T-helper 9 cell (primary cell): ENCODE measurements at regions not wholly inside any gene's neighbourhood (a gene's known extent, or its start where the extent isn't known, plus 50 kb on each side); places are given as distances from the start of the nearest gene placed in this dataset.
"Not testable (repeated sequence)": the region's sequence is repeated elsewhere in the genome, so short reads cannot be mapped to it uniquely, and the experiment has no call there.

Experiments used
- DNase-seq: peaks from one replicate; pipeline ENCODE4 v3.0.0-alpha.2; 2020

DNA sequence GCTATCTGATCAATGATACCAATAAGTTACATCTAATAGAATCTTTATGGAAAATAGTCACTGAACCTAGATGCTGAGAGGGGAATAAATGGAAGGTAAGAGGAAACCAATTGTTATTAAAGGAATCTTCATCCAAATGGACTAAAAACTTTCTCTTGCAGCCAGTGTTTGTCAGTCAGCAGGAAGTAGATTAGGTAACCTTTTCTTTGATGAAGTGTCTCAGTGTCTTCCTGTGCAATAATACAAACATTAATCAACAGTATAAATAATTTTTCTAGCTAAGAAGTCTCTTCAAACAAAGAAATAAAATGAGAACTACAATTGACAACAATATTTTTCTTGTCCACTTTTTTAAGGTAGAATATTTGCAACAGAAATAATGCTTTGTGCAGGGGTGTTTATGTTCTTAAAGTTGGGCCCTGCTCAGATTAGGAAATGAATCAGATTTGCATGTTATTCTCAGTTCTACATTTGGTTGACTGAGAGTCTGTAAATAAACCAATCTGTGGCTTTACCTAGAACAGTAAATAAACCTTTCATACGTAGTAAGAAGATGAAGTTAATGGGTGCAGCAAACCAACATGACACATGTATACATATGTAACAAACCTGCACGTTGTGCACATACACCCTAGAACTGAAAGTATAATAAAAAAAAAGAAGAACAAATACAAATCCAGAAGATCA is 391.4 kb downstream of the MRPL39 start:
- no peak for DNase-seq

DNA sequence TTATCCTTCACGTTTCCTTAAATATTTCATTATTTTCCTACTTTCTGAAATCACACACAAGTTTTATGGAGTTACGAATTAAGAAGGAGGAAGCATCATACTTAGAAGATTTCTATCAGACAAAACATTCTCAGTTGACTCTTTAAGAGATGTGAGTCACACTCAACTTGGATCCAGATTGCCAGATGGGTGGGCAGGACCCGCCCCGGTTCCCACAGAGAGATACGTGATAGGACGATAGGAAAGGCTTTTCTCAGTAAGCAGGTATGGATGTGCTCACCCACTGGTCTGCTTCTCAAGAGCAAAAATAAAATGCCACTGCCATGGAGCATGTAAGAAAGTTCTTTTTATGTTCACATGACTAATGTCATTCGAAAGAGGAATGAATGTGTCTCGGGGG is 392.6 kb downstream of the MRPL39 start:
- DNase-seq, result no peak

DNA sequence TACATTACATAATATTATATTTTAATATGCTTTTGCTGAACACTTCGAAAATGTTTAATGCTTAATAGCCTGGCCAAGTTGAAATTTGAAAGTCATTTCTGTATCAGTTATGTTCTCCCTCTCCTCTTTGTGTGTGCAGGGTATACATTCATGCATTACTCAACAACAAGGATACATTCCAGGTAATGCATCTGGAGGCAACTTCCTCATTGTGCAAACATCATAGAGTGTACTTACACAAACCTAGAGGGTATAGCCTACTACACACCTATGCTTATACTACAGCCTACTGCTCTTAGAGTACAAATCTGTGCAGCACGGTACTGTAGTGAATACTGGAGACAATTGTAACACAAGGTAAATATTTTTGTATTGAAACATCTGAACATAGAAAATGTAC is 407.3 kb downstream of the MRPL39 start:
- DNase-seq, result no peak

DNA sequence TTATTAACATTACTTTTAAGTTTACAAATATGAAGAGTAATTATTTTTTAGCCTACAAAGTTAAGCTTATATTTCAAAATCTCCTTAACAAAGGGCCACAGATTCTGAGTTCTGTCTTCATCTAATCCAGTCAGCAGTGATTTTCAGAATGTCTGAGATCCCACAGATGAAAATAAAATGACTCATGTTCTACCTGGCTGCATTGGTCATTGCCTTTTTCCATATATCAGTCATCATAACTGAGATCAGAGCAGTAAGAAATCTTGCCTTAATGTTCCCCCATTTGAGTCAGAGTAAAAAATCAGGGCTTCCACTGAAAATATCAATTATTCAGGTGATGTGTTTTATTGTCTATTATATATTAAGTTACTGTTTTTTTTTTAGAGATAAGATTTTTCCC is 416.1 kb downstream of the MRPL39 start:
- no peak for DNase-seq

DNA sequence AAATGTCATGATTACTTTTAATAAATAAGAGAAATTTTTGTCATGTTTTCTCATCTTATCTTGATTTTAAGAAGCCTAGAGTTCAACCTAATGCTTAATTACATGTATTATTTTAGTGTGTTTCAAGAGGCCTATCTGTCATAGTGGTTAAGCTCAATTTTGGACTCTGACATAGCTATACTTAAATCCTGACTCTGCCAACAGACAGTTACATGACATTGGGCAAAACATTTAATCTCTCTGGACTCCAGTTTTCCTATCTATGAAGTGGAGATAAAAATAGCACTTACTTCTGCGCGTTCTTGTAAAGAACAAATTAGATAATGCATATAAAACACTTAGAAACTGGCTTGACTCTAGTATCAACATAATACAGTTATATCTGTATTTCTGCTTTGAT is 417.8 kb downstream of the MRPL39 start:
- no peak for DNase-seq

DNA sequence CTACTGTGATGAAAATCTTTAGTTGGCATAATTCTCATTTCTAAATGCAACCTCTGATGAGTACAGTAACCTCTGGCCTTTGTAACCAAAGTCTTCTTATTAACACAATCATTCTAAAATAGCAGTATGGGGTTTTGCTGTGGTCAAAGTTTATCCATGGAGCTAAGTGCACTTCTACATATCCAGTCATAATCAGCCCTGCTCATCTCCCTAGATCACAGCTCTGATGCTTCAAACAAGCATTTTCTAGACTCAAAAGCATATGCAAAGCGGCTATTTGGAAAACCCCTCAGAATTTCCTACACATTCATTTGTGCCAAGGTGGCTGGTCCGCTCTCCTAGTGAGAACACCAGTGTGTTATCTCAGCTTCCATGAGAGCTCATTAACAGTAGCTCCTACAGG is 418.6 kb downstream of the MRPL39 start:
- no peak for DNase-seq

DNA sequence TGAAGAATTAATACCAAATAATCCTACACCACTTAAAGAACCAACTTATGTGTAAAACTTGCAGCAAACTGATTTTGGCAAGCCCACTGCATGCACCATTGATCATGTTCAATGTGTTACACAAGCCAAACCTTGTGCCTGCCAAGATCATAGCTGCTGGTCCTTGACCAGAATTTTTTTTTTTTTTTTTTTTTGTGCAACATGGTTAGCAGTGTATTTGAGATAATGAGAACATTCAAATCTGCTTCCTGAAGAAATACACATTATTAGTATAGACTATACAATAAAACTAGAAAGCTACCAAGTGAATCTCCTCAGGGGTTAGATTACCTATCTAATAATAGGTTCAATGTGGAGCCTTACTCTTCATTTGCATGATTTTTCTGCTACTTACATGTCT is 421.0 kb downstream of the MRPL39 start:
- DNase-seq, result no peak

DNA sequence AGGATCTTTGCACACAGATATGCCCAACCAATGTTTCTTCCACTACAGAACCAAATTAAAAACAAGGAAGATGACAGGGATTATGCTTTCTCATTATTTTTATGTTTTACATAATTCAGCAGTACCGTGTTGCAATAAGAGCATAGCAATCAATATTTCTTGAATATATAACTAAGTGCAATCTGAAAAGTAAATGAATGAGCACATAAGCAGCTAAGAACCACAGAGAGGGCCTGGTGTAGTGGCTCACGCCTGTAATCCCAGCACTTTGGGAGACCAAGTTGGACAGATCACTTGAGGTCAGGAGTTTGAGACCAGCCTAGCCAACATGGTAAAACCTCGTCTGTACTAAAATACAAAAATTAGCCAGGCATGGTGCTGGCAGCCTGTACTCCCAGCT is 423.7 kb downstream of the MRPL39 start:
- DNase-seq, result no peak

DNA sequence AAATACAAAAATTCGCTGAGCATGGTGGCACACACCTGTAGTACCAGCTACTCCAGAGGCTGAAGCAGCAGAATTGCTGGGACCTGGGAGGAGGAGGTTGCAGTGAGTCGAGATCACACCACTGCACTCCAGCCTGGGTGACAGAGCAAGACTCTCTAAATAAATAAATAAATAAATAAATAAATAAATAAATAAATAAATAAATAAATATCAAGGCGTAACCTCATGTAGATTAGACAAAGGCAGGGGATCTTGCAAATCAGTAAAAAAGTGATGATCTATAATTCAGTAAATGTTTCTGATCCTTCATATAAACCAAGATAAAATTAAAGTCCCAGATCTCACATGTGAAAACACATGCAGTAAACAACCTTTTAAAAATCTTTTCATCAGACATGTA is 425.6 kb downstream of the MRPL39 start:
- DNase-seq, result not testable (repeated sequence)

DNA sequence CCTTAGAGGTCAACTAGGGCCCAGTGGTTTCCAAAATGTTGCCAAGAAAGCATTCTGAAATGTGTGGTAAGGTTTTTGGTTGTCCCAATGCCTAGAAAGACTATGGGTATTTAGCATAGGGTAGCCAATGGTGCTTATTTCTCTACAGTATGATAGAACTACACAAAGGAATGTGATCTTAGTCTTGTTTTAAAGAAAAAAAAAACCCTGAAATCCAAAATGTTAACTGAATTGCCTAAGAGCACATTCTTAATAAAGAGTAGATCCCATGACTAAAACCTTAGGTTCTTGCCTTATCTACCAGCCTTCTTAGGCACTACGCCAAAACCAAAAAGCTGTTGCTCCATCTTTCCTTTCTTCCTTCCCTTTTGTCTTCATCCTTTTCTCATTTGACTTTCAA is 428.2 kb downstream of the MRPL39 start:
- no peak for DNase-seq

DNA sequence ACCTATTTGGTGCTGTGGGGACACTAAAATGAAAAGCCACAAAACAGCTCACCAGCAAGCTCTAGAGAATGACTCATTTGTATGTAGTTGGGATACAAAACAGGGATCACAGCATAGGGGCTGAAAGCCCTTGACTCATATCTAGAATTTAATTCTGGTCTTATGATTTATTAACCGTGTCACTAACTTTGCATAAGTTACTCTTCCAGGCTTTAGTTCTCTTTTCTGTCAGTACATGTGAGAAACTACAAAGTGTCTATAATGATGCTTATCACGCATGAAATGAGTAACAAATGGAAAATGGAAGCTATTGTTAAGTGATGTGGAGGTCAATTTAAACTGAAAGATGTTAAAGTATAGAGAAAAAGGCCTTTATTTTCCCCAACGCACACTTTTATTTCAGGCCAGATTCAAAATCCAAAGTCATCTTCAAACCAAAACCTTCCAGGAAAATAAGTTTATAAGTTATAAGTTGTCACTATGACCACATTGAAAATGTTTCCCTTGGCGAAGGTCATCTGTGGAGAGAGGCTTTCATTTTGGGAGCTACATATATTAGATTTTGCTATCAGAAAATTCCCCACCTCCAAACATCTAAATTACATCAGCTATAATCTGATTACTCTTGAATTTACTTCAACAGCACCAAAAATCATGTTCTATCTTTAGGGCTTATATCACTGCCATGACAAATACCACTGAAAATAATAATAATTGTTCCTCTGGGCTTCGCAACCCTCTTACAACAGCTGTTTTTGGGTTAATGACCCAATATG is 430.5 kb downstream of the MRPL39 start:
- DNase-seq, result no peak

DNA sequence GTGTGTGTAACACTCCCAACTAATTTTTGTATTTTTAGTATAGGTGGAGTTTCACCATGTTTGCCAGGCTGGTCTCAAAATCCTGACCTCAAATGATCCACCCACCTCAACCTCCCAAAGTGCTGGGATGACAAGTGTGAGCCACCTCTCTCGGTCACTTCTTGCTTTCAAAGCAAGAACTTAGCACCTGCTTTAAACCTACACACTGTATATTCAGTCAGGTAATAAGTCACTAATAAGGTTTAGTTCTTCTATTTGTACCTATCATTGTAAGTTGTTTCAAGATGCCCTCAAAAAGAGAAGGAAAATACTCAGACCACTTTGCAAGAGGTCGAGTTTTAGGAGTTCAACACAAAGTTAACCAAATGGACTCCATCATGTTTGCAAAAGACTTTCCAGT is 431.3 kb downstream of the MRPL39 start:
- no peak for DNase-seq

DNA sequence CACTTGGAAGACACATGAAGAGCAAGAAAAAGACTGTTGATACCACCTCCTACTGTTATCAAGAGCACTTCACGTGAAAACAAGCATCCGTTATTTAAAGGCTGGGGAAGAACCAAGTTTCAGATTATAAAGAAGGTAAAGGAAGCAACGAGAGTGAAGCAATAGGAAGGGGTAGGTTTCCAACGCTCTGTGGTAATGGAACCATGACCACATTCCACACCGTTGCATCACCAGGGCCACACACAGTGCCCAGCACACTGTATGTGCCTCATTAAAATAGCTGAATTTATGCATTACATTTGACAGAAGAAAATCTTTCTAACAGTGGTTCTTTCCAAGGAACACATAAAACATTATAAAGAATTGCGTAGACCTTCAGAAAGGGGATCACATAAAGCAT is 435.8 kb downstream of the MRPL39 start:
- DNase-seq, result no peak

DNA sequence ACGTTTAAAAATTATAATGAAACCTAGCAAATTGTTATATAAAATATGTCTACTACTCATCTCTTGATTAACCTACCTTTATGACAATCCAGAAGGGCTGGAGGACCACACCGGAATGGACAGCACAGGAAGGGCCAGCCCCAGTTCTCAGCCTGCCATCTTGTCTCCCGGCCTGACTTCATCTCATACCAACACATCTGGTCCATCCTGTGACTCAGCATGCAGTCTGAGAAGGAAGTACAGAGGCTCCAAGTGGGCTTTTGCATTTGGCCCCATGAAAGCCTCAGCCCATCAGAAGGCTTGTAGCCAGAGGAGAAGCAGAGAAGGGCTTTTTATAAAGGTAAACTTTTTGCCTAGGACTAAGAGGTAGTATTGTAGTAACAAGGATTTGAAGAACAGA is 436.6 kb downstream of the MRPL39 start:
- DNase-seq, result no peak

DNA sequence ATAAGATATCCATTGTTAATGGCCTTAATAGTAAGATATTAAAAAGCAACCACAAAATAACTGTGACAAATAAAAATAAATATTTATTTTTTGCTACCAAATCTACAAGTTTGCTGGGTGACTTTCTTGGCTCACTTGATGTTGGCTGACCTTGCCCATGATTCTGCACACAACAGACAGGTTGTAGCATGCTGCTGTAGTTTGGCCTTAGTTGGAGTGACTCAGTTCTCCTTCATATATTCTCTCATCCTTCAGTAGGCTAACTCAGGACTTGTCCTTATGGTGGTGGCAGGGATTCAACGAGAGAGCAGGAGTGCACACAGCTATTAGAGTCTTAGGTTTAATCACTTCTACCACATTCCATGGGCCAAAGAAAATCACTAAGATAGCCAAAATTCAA is 437.9 kb downstream of the MRPL39 start:
- DNase-seq, result no peak

DNA sequence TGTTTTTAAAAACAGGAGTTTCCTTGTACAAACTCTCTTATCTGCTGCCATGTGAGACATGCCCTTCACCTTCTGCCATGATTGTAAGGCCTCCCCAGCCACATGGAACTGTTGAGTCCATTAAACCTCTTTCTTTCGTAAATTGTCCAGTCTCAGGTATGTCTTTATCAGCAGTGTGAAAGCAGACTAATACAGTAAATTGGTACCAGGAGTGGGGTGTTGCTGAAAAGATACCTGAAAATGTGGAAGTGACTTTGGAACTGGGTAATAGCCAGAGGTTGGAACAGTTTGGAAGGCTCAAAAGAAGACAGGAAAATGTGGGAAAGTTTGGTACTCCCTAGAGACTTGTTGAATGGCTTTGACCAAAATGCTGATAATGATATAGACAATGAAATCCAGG is 440.4 kb downstream of the MRPL39 start:
- not testable (repeated sequence) for DNase-seq

DNA sequence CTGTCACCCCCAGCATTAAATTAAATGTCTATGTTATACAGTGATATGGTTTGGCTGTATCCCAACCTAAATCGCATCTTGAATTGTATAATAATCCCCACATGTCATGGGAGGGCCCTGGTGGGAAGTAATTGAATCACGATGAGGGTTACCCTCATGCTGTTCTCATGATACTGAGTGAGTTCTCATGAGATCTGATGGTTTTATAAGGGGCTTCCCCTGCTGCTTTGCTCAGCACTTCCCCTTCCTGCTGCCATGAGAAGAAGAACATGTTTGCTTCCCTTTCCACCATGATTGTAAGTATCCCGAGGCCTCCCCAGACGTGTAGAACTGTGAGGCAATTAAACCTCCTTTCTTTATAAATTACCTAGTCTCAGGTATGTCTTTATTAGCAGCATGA is 445.7 kb downstream of the MRPL39 start:
- no peak for DNase-seq

DNA sequence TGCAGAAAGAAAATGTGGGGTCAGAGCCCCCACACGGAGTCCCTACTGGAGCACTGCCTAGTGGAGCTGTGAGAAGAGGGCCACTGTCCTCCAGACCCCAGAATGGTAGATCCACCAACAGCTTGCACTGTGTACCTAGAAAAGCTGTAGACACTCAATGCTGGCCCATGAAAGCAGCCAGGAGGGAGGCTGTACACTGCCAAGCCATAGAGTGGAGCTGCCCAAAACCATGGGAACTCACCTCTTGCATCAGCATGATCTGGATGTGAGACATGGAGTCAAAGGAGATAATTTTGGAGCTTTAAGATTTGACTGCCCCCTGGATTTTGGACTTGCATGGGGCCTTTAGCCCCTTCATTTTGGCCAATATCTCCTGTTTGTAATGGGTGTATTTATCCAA is 452.3 kb downstream of the MRPL39 start:
- DNase-seq, result not testable (repeated sequence)

DNA sequence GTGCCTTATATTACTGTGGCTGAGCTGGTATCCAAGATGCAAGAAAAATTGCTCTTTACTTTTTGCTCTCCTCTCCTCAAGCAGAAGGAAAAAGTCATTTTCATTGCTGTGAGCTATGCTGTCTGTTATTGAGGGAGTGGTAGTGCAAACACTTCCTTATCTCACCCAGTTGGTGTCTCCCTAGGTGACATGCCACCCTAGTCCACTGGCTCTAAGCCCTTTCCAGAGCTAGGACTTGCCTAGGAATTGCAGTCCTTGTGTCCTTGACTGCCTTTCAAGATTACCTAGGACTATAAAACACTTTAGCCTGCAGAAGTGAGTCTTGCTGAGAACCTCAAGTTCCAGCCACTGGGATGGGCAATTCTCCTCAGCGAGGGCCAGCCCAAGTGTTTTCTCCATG is 458.3 kb downstream of the MRPL39 start:
- DNase-seq, result no peak

DNA sequence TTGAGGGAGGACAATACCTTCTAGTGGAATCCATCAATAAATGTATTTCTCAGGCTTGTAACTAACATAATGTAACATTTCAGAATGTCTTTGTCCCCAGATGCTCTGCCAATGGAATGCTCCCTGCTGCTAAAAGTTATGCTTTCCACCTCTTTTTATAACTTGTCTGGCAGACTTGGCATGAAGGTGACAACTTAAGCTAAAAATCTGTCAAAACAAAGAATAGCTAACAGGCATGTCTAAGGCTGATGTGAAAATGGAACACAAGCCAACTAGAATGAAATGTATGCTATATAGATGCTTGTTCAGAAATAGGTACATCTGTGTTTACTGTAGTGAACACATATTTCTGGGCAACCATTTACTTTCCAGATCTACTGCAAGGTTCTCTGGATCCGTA is 467.9 kb downstream of the MRPL39 start:
- no peak for DNase-seq

DNA sequence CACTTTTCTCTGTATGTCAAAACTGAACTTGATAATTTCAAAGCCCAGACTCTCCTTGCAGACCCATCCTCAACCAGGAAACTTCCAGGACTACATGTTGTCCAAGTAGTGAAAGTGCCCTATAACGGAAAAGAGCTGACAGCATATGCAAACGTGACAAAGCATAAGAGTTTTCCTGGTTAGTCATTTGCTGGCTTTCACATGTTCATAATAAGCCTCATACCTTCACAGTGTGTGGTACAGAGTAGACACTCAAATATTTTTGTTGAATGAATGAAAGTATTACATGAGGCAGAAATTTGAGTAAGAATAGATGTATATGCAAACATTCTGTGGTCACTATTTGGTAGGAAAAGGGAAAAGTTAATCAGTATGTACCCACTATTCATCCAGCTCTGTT is 473.3 kb downstream of the MRPL39 start:
- DNase-seq, result no peak

DNA sequence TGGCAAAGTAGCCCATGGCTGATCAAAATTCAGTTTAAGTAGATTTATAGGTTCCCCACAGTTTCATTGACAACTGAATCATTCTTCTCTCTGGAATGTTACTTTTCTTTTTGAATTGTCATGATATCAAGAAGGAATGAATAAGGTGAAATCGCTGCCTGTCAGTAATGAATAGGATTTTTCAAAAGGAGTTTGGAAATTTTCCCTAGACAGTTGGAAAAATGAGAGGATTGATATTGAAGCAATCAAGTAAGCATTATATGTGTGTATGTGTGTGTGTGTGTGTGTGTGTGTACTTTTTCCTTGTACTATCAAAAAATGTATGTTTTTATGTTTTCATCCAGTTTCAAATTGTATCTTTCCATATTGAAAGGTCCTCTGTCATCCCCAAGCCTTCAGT is 479.5 kb downstream of the MRPL39 start:
- DNase-seq, result no peak

DNA sequence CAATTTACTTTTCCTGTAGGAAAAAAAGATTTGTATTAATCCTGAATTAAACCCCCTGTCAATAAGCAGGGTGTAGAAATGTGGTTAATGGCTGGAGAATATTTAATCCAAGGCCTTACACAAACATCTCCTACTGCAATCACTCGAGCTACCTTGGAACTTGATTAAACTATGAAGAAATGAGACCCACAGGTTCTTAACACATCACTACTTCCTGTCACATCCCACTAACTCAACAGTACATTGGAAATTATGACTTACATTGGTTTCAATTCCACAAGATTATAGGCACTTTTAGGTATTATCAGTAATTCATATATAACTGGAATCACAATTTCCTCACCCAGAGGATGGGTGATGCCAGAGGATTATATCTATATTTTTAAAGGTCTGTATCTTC is 480.3 kb downstream of the MRPL39 start:
- DNase-seq, result no peak

DNA sequence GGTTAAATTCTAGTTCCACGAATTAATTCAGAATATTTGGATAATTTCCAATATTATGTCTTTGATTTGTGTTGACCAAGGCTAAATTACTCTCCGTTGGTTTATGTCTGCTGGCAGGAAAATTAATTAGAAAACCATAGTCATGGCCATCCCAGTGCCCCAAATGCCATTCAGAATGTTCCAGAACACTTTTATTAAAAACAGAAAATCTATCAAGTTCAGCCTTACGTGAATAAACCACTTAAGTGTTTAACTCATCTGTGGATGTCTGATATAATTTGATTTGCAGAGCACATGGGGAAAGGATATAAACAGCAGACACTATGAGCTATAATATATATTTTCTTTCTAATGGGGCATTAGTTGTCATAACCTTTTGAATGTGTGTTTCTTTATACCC is 480.7 kb downstream of the MRPL39 start:
- DNase-seq, result no peak

DNA sequence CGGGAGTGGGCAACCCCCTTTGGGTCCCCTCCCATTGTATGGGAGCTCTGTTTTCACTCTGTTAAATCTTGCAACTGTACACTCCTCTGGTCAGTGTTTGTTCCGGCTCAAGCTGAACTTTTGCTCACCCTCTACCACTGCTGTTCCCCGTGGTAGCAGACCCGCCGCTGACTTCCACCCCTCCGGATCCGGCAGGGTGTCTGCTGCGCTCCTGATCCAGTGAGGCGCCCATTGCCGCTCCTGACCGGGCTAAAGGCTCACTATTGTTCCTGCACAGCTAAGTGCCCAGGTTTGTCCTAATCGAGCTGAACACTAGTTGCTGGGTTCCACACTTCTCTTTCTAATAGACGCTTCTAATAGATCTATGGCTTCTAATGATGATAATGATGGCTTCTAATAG is 488.6 kb downstream of the MRPL39 start:
- DNase-seq, result no peak
